Stimulated activated CD8-positive, alpha-beta memory T cell treated with anti-CD3 and anti-CD28 coated beads, Interleukin-2, amount 100 ng/mL, for 48 hours (primary cell): ENCODE measurements at regions not wholly inside any gene's neighbourhood (a gene's known extent, or its start where the extent isn't known, plus 50 kb on each side); places are given as distances from the start of the nearest gene placed in this dataset.

Source experiments
- DNase-seq, 2 donors: peaks; one replicate each; pipeline ENCODE4 v3.0.0-alpha.2; 2020; ENCODE audit warnings: low read depth in 2 of 2

DNA sequence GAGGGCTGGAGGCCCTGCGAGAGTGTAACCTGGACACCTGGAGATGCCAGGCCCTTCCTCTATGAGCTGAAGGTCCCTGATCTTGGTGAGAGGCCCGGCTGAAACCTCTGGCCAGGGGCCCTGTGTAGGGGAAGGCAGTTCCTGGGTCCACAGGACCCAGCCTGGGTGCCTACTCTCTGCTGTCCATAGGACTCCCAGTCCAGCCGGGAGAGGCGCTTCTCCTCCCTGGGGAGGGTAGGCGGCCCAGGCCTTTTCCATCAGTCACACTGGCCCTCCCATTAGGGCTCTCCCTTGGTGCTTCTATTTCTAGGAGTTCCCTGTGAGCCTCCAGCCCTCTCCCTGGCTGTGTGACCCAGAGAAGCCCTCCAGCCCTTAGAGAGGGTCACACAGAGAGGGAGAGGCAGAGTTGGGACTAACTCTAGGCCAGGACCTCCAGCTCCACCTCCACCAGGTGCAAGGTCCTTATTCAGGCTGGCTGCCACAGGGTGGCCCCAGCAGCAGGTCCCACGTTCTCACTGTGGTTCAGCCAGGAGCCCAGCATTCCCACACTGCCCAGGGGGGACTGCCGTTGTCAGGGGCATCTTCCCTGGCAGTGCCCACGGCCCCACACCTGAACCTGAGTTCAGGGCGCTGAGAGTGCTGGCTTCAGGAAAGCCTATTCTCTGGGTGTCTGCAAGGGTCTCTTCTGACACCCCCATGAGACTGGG, 146.8 kb downstream of the SMAD6 start:
- no peak for DNase-seq

- DNase-seq: no peak
Observed at GRCh38 chr15:66849393-66849745, 147.3 kb downstream of the SMAD6 start.

GRCh38 chr15:66849746-66850077, 147.7 kb downstream of the SMAD6 start:
- no peak for DNase-seq

- DNase-seq: no peak
Observed at GRCh38 chr15:66850078-66850991, 148.3 kb downstream of the SMAD6 start.

- no peak for DNase-seq
Observed at GRCh38 chr15:66850996-66851310, 148.9 kb downstream of the SMAD6 start.

GRCh38 chr15:66851311-66852063, 149.5 kb downstream of the SMAD6 start:
- peak; percentile 58 to 70 for DNase-seq

DNA sequence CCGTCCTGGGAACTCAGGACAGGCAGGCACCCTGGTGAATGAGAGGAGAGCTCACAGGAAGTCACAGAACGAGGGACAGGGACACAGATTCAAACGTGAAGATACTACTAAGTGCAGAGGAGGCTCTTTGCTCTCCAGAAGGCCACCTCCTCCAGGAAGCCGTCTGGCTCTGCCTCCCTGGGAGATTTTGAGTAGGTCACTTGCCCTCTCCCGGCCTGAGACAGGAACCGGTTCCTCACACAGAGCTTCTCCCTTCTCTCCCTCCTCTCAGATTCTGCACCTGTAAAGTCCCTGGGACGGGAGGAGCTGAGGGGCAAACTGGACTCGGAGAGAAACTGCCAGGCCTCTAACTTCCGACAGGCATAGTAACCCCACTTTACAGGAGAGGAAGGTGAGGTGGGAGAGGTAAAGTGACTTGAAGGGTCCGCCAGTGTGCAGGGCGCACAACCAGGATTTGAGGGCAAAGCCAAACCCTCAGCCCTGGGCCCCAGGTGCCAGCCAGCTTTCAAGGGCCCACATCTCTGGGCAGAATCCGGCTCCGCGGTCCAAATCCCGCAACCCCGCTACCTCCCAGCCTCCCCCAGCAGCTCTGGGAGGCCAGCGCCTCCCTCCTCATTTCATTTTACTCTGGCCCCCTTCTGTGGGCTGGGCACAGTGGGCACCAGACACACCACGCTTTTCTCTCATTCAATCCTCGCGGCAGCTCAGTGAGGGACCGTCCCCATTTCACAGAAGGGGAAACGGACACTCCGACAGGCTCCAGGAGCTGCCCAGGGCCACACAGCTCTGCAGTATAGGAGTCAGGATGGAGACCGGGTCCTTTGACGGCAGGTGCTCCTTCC, 150.2 kb downstream of the SMAD6 start:
- DNase-seq: no peak

DNA sequence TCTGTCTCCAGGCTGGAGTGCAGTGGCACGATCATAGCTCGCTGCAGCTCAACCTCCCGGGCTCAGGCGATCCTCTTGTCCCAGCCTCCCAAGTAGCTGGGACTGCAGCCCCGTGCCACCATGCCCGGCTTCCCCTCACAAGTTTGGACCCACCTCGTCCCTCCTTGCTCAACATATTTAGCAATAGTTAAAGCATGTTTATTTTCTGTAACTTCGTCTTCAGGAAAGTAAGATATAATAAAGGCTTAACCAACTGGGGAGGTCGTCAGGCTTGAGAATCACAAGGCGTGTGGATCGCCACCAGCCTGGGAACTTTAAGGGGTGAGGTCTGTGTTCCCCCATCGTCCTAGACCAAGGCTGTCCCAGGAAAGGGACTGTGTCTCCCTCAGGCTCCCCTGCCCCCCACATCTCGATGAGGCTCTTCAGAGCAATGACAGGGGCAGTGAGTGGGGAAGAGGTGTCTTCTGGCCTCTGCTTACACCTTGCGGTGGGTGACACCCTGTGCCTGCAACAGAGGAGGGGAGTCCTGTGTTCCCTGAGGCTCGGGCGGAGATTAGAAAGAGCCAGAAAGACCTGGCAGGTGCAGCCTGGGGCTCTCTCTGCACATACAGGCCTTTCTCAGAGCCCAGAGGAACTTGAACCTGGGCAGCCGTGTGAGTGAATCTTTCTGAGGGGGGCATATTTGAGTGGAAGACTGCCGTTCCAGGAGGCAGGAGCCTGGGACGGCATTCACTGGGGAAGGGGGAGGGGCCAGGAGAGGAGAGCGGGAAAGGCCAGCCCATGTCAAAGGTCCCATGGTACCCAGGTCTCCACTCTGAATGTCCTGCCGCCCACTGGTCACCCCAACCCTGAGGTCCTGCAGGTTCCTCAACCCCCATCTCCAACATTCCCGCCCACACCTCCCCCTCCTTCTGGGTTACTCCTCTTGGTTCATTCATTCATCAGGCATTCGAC, 152.3 kb downstream of the SMAD6 start:
- no peak for DNase-seq

- no peak for DNase-seq
Observed at GRCh38 chr15:66855041-66855440, 153.0 kb downstream of the SMAD6 start.

- no peak for DNase-seq
Observed at GRCh38 chr15:66857694-66858093, 155.7 kb downstream of the SMAD6 start.

GRCh38 chr15:66858423-66859207, 156.6 kb downstream of the SMAD6 start:
- DNase-seq: no peak

GRCh38 chr15:66859688-66860253, 157.7 kb downstream of the SMAD6 start:
- DNase-seq: no peak

DNA sequence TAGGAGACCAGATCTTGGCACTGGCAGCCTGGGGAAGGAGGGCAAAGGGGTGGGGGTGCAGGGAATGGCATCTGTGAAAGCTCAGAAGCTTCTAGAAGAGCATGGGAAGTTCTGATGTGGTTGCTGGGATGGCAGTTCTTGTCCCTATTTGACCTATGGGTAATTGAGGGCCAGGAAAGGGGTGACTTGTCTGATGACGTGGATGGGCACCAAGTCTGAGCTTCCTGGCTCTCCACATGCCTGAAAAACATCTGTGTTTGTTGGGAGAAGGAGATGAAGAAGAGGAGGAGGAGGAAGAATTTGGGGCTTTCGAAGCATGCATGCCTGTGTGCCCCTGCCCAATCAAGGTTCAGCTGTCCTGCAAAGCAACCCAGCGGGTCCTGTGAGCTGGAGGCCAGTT, 158.8 kb downstream of the SMAD6 start:
- DNase-seq: no peak

DNA sequence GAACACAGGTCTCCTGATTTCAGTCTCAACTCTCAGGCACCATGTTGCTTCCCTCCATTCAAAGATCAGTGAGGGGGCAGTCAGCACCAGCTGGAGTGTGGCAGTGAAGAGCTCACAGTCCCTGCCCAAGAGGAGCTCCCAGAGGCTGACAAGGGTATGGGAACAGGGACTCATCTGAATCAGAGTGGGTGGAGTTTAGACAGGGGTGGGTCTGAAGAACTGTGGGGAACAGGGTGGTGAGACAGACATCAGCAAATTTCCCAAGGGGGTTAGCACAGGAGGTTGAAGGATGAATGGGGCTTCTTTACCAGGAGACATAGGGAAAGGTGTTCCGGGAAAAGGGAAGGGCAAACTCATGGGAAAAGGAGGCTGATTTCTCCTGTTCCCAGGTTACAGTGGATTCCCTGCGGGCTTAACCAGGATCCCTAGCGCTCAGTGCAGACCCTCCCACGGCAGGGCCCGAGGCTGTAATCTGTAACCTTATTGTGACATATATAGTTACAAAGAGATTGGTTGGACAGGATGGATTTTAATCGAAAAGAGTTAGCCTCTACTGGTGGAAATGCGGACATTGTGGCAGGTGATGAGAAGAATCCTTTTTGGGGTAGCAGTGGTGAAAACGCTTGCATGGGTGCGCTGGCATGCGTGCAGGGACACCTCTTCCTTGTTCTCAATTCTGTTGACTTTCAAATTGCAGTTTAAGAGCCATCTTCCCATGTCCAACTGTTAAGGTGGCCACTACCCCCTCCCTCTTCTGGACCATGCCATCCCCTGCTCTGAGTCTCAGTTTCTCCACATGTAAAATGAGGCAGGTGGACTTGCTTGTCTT, 160.3 kb downstream of the SMAD6 start:
- no peak for DNase-seq

GRCh38 chr15:66862940-66863335, 160.9 kb downstream of the SMAD6 start:
- peak; percentile 51 to 70 for DNase-seq

- no peak for DNase-seq
Observed at GRCh38 chr15:66863390-66864085, 161.5 kb downstream of the SMAD6 start.

DNA sequence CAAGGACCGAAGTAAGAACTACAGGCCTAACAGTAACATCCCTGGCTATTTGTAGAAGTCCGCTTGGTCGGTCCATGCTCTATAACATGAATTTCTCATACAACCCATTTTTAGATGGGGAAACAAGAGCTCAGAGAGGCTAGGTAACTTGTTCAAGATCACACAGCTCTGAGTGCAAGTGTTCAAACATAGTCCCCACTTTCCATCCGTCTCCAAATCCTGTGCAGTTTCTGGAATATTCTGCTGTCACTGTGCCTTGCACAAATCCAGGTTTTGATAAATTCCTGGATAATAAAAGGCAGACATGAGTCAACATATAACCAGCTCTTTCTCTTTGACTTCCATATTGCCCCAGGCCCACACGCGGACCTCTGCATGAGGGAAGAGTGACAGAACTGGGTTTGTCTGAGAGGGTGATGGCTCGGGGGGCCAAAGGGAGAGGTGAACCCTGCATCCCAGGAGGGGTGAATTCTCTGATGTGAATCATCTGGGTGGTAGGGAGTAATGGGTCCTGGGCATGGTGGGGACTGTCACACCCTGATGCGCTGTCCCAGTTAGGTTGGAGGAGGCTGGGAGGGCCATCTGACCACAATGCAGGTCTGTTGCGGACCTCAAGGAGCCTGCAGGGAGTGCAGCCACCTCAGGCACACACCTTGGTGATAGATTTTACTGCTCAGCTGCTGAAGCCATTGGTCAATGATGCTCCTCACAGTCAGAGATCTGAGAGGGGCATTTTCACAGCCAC, 162.2 kb downstream of the SMAD6 start:
- DNase-seq: no peak
